ENCODE measurements at regions not wholly inside any gene's neighbourhood (a gene's known extent, or its start where the extent isn't known, plus 50 kb on each side); places are given as distances from the start of the nearest gene placed in this dataset.

DNA sequence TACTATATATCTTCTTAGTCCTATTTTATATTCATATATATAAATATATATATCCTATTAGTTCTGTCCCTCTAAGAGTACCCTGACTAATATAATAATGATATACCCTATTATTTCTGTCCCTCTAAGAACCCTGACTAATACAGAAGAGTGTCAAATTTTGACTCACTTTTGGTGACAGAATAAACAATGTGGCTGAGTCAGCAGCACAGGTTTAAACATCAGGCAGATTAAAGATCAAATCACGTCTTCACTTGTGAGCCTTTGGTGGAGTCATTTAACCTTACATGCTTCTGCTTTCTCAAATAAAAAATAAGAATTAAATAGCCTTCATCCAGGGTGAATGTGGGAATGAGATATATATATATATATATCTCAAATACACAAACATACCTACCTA, 615.9 kb upstream of the GCFC2 start:
- no peak overlapping the region for H3K4me2 ChIP-seq (ENCODE audit: insufficient read depth, low read length)
- H3K27ac ChIP-seq (ENCODE audit: low read depth, low read length) = no peak overlapping the region
- H3K79me2 ChIP-seq (ENCODE audit: insufficient read depth, low read length) = no peaks in the 10 kb centered on the region
- DNase-seq (ENCODE audit: insufficient read length, low spot score, missing footprints) = no peak
- H2AFZ ChIP-seq (ENCODE audit: low read length) = no peak overlapping the region
- no peaks in the 10 kb centered on the region for H3K27me3 ChIP-seq (ENCODE audit: insufficient read depth, low read length)
- no peaks in the 10 kb centered on the region for H3K4me1 ChIP-seq (ENCODE audit: insufficient read depth, low read length)
- H3K36me3 ChIP-seq (ENCODE audit: insufficient read depth, low read length) = no peaks in the 10 kb centered on the region
- no peaks in the 10 kb centered on the region for H4K20me1 ChIP-seq (ENCODE audit: insufficient read depth, low read length)
- H3K9me3 ChIP-seq (ENCODE audit: low read depth, low read length) = no peaks in the 10 kb centered on the region
- H3K4me3 ChIP-seq (ENCODE audit: insufficient read depth, low read length) = no peak overlapping the region
- TF ChIP-seq, protein P1, sequence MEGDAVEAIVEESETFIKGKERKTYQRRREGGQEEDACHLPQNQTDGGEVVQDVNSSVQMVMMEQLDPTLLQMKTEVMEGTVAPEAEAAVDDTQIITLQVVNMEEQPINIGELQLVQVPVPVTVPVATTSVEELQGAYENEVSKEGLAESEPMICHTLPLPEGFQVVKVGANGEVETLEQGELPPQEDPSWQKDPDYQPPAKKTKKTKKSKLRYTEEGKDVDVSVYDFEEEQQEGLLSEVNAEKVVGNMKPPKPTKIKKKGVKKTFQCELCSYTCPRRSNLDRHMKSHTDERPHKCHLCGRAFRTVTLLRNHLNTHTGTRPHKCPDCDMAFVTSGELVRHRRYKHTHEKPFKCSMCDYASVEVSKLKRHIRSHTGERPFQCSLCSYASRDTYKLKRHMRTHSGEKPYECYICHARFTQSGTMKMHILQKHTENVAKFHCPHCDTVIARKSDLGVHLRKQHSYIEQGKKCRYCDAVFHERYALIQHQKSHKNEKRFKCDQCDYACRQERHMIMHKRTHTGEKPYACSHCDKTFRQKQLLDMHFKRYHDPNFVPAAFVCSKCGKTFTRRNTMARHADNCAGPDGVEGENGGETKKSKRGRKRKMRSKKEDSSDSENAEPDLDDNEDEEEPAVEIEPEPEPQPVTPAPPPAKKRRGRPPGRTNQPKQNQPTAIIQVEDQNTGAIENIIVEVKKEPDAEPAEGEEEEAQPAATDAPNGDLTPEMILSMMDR (IDR thresholded peaks at IDR 0.05; ENCODE audit: extremely low read depth, low read depth, low read length) = no peak

DNA sequence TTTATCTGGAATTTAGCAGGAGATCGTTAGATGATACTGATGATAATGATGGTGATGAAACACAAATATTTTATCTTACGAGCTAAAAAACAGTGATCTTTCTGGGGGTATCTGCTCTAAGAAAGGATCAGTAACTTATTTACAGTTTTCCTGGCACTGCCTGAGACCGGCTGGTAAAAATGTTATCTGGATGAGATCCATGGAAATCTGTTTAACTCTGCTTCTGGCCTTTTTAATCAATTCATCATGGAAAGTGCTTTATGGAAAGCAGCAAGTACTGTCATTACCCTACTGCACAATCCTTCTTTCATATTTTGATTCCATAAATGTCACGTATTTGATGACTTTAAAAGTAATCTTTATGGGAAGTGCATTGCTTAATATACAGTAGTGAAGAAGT, 612.7 kb upstream of the GCFC2 start:
- no peaks in the 10 kb centered on the region for H3K36me3 ChIP-seq (ENCODE audit: insufficient read depth, low read length)
- H3K27ac ChIP-seq (ENCODE audit: low read depth, low read length) = no peak overlapping the region
- TF ChIP-seq, protein P1 (IDR thresholded peaks at IDR 0.05; ENCODE audit: extremely low read depth, low read depth, low read length) = no peak
- no peaks in the 10 kb centered on the region for H4K20me1 ChIP-seq (ENCODE audit: insufficient read depth, low read length)
- H3K9me3 ChIP-seq (ENCODE audit: low read depth, low read length) = no peaks in the 10 kb centered on the region
- no peak for DNase-seq (ENCODE audit: insufficient read length, low spot score, missing footprints)
- no peak overlapping the region for H3K4me3 ChIP-seq (ENCODE audit: insufficient read depth, low read length)
- no peak overlapping the region for H3K4me2 ChIP-seq (ENCODE audit: insufficient read depth, low read length)
- no peak overlapping the region for H2AFZ ChIP-seq (ENCODE audit: low read length)
- H3K27me3 ChIP-seq (ENCODE audit: insufficient read depth, low read length) = no peaks in the 10 kb centered on the region
- no peaks in the 10 kb centered on the region for H3K79me2 ChIP-seq (ENCODE audit: insufficient read depth, low read length)
- H3K4me1 ChIP-seq (ENCODE audit: insufficient read depth, low read length) = no peaks in the 10 kb centered on the region

DNA sequence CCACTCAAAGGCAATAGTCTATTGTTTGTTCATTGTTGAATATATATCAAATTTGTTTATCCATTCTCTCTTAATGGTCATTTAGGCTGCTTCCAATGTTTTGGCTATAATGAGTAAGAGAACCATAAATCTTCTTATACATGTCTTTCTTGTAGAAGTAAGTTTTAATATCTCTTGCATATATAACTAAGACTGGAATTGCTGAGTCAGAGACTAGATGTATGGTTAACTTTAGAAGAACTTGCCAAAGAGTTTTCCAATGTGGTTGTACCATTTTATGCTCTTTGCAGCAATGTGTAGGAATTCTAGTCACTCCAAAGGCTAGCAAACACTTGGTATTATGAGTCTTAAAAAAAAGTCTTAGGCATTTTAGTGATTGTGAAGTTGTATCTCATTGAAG, 610.0 kb upstream of the GCFC2 start:
- Histone ChIP-seq H4K20me1 (ENCODE audit: insufficient read depth, low read length) (no peaks in the 10 kb centered on the region), H3K27ac (ENCODE audit: low read depth, low read length) (no peak overlapping the region), H3K79me2 (ENCODE audit: insufficient read depth, low read length) (no peaks in the 10 kb centered on the region), H3K4me1 (ENCODE audit: insufficient read depth, low read length) (no peaks in the 10 kb centered on the region), H3K9me3 (ENCODE audit: low read depth, low read length) (peaks cover 1% of the 10 kb centered on the region), H3K36me3 (ENCODE audit: insufficient read depth, low read length) (no peaks in the 10 kb centered on the region), H3K27me3 (ENCODE audit: insufficient read depth, low read length) (no peaks in the 10 kb centered on the region), H3K4me3 (ENCODE audit: insufficient read depth, low read length) (no peak overlapping the region), H3K4me2 (ENCODE audit: insufficient read depth, low read length) (no peak overlapping the region), H2AFZ (ENCODE audit: low read length) (no peak overlapping the region)
- DNase-seq (ENCODE audit: insufficient read length, low spot score, missing footprints) = no peak
- TF ChIP-seq, protein P1 (IDR thresholded peaks at IDR 0.05; ENCODE audit: extremely low read depth, low read depth, low read length) = no peak

DNA sequence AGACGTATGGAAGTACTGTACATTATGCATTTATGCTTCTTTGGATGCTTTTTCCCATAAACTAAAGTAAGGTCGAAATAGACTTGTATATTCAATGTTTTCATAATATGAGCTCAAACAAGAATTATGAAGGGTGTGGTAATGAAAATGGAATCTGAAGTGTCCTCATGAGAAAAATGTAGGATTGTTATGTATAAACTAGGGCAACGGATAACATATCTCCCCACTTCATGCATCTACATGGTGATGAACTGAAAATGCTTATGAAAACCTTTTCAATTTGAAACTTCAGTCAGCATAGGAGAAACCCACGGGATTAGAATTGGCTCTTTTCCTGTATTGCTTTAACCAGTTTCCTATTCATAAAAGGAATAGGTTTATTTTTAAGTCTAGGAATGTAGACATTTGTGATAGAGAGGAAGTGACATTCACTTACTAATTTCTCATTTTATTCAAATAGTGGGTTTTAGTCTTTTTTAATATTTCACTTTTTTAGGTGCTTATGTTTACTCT, 608.2 kb upstream of the GCFC2 start:
- Histone ChIP-seq H3K9me3 (ENCODE audit: low read depth, low read length) (peaks cover 1% of the 10 kb centered on the region), H2AFZ (ENCODE audit: low read length) (no peak overlapping the region), H3K4me2 (ENCODE audit: insufficient read depth, low read length) (no peak overlapping the region)

More for the DNA sequence above, 608.2 kb upstream of the GCFC2 start:
- Histone ChIP-seq H4K20me1 (ENCODE audit: insufficient read depth, low read length) (no peaks in the 10 kb centered on the region), H3K27me3 (ENCODE audit: insufficient read depth, low read length) (no peaks in the 10 kb centered on the region), H3K79me2 (ENCODE audit: insufficient read depth, low read length) (no peaks in the 10 kb centered on the region), H3K27ac (ENCODE audit: low read depth, low read length) (no peak overlapping the region), H3K4me1 (ENCODE audit: insufficient read depth, low read length) (no peaks in the 10 kb centered on the region), H3K36me3 (ENCODE audit: insufficient read depth, low read length) (no peaks in the 10 kb centered on the region), H3K4me3 (ENCODE audit: insufficient read depth, low read length) (no peak overlapping the region)
- no peak for DNase-seq (ENCODE audit: insufficient read length, low spot score, missing footprints)
- TF ChIP-seq, protein P1 (IDR thresholded peaks at IDR 0.05; ENCODE audit: extremely low read depth, low read depth, low read length) = no peak
